ENCODE measurements at regions not wholly inside any gene's neighbourhood (a gene's known extent, or its start where the extent isn't known, plus 50 kb on each side); places are given as distances from the start of the nearest gene placed in this dataset.

GRCh38 chr1:67983867-67984266, 66.6 kb downstream of the DIRAS3 start:
- 100% methylated on average over 1 of the region's 1 CpG for WGBS (ENCODE audit: low lambda C conversion rate, missing lambda C conversion rate)

GRCh38 chr1:67980028-67980427, 70.4 kb downstream of the DIRAS3 start:
- Histone ChIP-seq H3K9me3 (ENCODE audit: low read depth) (no peaks in the 10 kb centered on the region), H3K9me2 (replicated peaks; ENCODE audit: insufficient read depth) (no peaks in the 10 kb centered on the region), H3K4me3 (no peak overlapping the region), H3K79me2 (no peaks in the 10 kb centered on the region), H3K27ac (no peak overlapping the region), H4K20me1 (ENCODE audit: insufficient read depth, poor library complexity, severe bottlenecking) (no peaks in the 10 kb centered on the region), H3K27me3 (no peaks in the 10 kb centered on the region), H3K4me2 (no peak overlapping the region), H2AFZ (no peak overlapping the region), H3K36me3 (replicated peaks; ENCODE audit: insufficient read depth, low read depth) (no peaks in the 10 kb centered on the region), H3K4me1 (ENCODE audit: insufficient read depth) (no peaks in the 10 kb centered on the region)
- 100% methylated on average over 1 of the region's 1 CpG for WGBS (ENCODE audit: low lambda C conversion rate, missing lambda C conversion rate)
- DNase-seq (ENCODE audit: low spot score), result no peak
- TF ChIP-seq EZH2 (IDR thresholded peaks at IDR 0.05; ENCODE audit: borderline replicate concordance), result no peak
- no peak for TF ChIP-seq CTCF (IDR thresholded peaks at IDR 0.05; ENCODE audit: poor library complexity)

More at GRCh38 chr1:67983867-67984266, 66.6 kb downstream of the DIRAS3 start:
- no peaks in the 10 kb centered on the region for H3K9me2 ChIP-seq (replicated peaks; ENCODE audit: insufficient read depth)
- H3K27me3 ChIP-seq, result no peaks in the 10 kb centered on the region
- H3K4me3 ChIP-seq, result no peak overlapping the region
- peaks cover 5% of the 10 kb centered on the region for H3K4me1 ChIP-seq (ENCODE audit: insufficient read depth)
- H3K36me3 ChIP-seq (replicated peaks; ENCODE audit: insufficient read depth, low read depth), result no peaks in the 10 kb centered on the region
- no peaks in the 10 kb centered on the region for H4K20me1 ChIP-seq (ENCODE audit: insufficient read depth, poor library complexity, severe bottlenecking)
- no peak overlapping the region for H3K27ac ChIP-seq
- DNase-seq (ENCODE audit: low spot score), result no peak
- no peak for TF ChIP-seq CTCF (IDR thresholded peaks at IDR 0.05; ENCODE audit: poor library complexity)
- TF ChIP-seq EZH2 (IDR thresholded peaks at IDR 0.05; ENCODE audit: borderline replicate concordance), result no peak
- TF ChIP-seq EZH2phosphoT487 (IDR thresholded peaks at IDR 0.05; ENCODE audit: low read depth, severe bottlenecking, unreplicated experiment), result no peak
- H2AFZ ChIP-seq, result no peak overlapping the region
- H3K79me2 ChIP-seq, result no peaks in the 10 kb centered on the region
- no peak overlapping the region for H3K4me2 ChIP-seq
- no peaks in the 10 kb centered on the region for H3K9me3 ChIP-seq (ENCODE audit: low read depth)

GRCh38 chr1:67979532-67979931, 70.9 kb downstream of the DIRAS3 start:
- 83% methylated on average over 2 of the region's 2 CpGs for WGBS (ENCODE audit: low lambda C conversion rate, missing lambda C conversion rate)
- H3K4me2 ChIP-seq, result no peak overlapping the region

GRCh38 chr1:67978890-67979516, 71.4 kb downstream of the DIRAS3 start:
- 68% methylated on average over 5 of the region's 5 CpGs for WGBS (ENCODE audit: low lambda C conversion rate, missing lambda C conversion rate)
- H3K9me2 ChIP-seq (replicated peaks; ENCODE audit: insufficient read depth), result no peaks in the 10 kb centered on the region
- no peak overlapping the region for H3K4me3 ChIP-seq
- H3K9me3 ChIP-seq (ENCODE audit: low read depth), result no peaks in the 10 kb centered on the region
- no peak overlapping the region for H3K4me2 ChIP-seq
- no peaks in the 10 kb centered on the region for H3K27me3 ChIP-seq
- H3K79me2 ChIP-seq, result no peaks in the 10 kb centered on the region
- no peaks in the 10 kb centered on the region for H3K36me3 ChIP-seq (replicated peaks; ENCODE audit: insufficient read depth, low read depth)
- TF ChIP-seq EZH2 (IDR thresholded peaks at IDR 0.05; ENCODE audit: borderline replicate concordance) (no peak), CTCF (IDR thresholded peaks at IDR 0.05; ENCODE audit: poor library complexity) (no peak), EZH2phosphoT487 (IDR thresholded peaks at IDR 0.05; ENCODE audit: low read depth, severe bottlenecking, unreplicated experiment) (no peak)
- H3K4me1 ChIP-seq (ENCODE audit: insufficient read depth), result no peaks in the 10 kb centered on the region
- no peak overlapping the region for H3K27ac ChIP-seq
- DNase-seq (ENCODE audit: low spot score), result no peak
- no peak overlapping the region for H2AFZ ChIP-seq
- no peaks in the 10 kb centered on the region for H4K20me1 ChIP-seq (ENCODE audit: insufficient read depth, poor library complexity, severe bottlenecking)

More at GRCh38 chr1:67979532-67979931, 70.9 kb downstream of the DIRAS3 start:
- H3K4me1 ChIP-seq (ENCODE audit: insufficient read depth), result no peaks in the 10 kb centered on the region
- DNase-seq (ENCODE audit: low spot score), result no peak
- no peaks in the 10 kb centered on the region for H3K9me3 ChIP-seq (ENCODE audit: low read depth)
- no peak for TF ChIP-seq EZH2 (IDR thresholded peaks at IDR 0.05; ENCODE audit: borderline replicate concordance)
- H3K36me3 ChIP-seq (replicated peaks; ENCODE audit: insufficient read depth, low read depth), result no peaks in the 10 kb centered on the region
- no peak overlapping the region for H3K4me3 ChIP-seq
- H3K79me2 ChIP-seq, result no peaks in the 10 kb centered on the region
- no peaks in the 10 kb centered on the region for H3K27me3 ChIP-seq
- H3K9me2 ChIP-seq (replicated peaks; ENCODE audit: insufficient read depth), result no peaks in the 10 kb centered on the region
- no peaks in the 10 kb centered on the region for H4K20me1 ChIP-seq (ENCODE audit: insufficient read depth, poor library complexity, severe bottlenecking)
- H3K27ac ChIP-seq, result no peak overlapping the region
- no peak overlapping the region for H2AFZ ChIP-seq
